Osteocyte (in vitro differentiated cells): ENCODE measurements at regions not wholly inside any gene's neighbourhood (a gene's known extent, or its start where the extent isn't known, plus 50 kb on each side); places are given as distances from the start of the nearest gene placed in this dataset.
"Not testable (repeated sequence)": the region's sequence is repeated elsewhere in the genome, so short reads cannot be mapped to it uniquely, and the experiment has no call there.

Experiments used
- DNase-seq: peaks from one replicate; pipeline ENCODE4 v3.0.0; 2021; ENCODE audit warnings: mixed read lengths; ENCODE audit not compliant: unreplicated experiment; ENCODE audit errors: extremely low spot score
- H3K27ac Mint-ChIP-seq: one replicate; pipeline ENCODE4 v1.8.0; 2021; ENCODE audit warnings: mild to moderate bottlenecking, mixed read lengths; ENCODE audit not compliant: unreplicated experiment
- H3K27me3 Mint-ChIP-seq: one replicate; pipeline ENCODE4 v1.8.0; 2021; ENCODE audit warnings: mixed read lengths; ENCODE audit not compliant: unreplicated experiment
- H3K36me3 Mint-ChIP-seq: one replicate; pipeline ENCODE4 v1.8.0; 2021; ENCODE audit warnings: mixed read lengths; ENCODE audit not compliant: unreplicated experiment
- H3K4me1 Mint-ChIP-seq: one replicate; pipeline ENCODE4 v1.8.0; 2021; ENCODE audit warnings: mixed read lengths; ENCODE audit not compliant: unreplicated experiment
- H3K4me3 Mint-ChIP-seq: one replicate; pipeline ENCODE4 v1.8.0; 2021; ENCODE audit warnings: mild to moderate bottlenecking, moderate library complexity, mixed read lengths; ENCODE audit not compliant: unreplicated experiment
- H3K9me3 Mint-ChIP-seq: one replicate; pipeline ENCODE4 v1.8.0; 2021; ENCODE audit warnings: mixed read lengths; ENCODE audit not compliant: unreplicated experiment
- CTCF ChIP-seq: fragments of 200-600 bp; sonication (generic); IDR thresholded peaks from 2 replicates; pipeline ENCODE4 v1.5.0; 2021; ENCODE audit warnings: antibody characterized with exemption, mild to moderate bottlenecking, moderate library complexity

- Mint-ChIP-seq H3K9me3 (peaks cover 12% of the 10 kb centered on the region), H3K27me3 (no peaks in the 10 kb centered on the region), H3K36me3 (peaks cover 2% of the 10 kb centered on the region), H3K4me1 (no peaks in the 10 kb centered on the region), H3K4me3 (no peak overlapping the region), H3K27ac (no peak overlapping the region)
- DNase-seq = no peak
- no peak for TF ChIP-seq CTCF
Observed at GRCh38 chrX:6990552-6991193, 156.8 kb upstream of the STS start.

- Mint-ChIP-seq H3K27me3 (no peaks in the 10 kb centered on the region), H3K36me3 (peaks cover 2% of the 10 kb centered on the region), H3K9me3 (peaks cover 8% of the 10 kb centered on the region), H3K4me3 (no peak overlapping the region), H3K4me1 (no peaks in the 10 kb centered on the region), H3K27ac (no peak overlapping the region)
- DNase-seq = no peak
- no peak for TF ChIP-seq CTCF
Observed at GRCh38 chrX:6989858-6990257, 157.7 kb upstream of the STS start.

GRCh38 chrX:6988694-6989093, 158.8 kb upstream of the STS start:
- not testable (repeated sequence) for H3K9me3 Mint-ChIP-seq, H3K4me1 Mint-ChIP-seq, H3K4me3 Mint-ChIP-seq, H3K36me3 Mint-ChIP-seq, DNase-seq, H3K27ac Mint-ChIP-seq, H3K27me3 Mint-ChIP-seq

GRCh38 chrX:6986915-6987314, 160.6 kb upstream of the STS start:
- TF ChIP-seq CTCF = no peak
- Mint-ChIP-seq H3K27me3 (no peaks in the 10 kb centered on the region), H3K9me3 (no peaks in the 10 kb centered on the region), H3K4me3 (no peak overlapping the region), H3K4me1 (peaks cover 10% of the 10 kb centered on the region), H3K36me3 (no peaks in the 10 kb centered on the region), H3K27ac (no peak overlapping the region)
- no peak for DNase-seq

GRCh38 chrX:6985537-6985936, 162.0 kb upstream of the STS start:
- DNase-seq = no peak
- Mint-ChIP-seq H3K4me3 (no peak overlapping the region), H3K4me1 (peaks cover 14% of the 10 kb centered on the region), H3K27ac (no peak overlapping the region), H3K9me3 (no peaks in the 10 kb centered on the region), H3K36me3 (no peaks in the 10 kb centered on the region), H3K27me3 (no peaks in the 10 kb centered on the region)
- no peak for TF ChIP-seq CTCF
